ENCODE measurements at regions not wholly inside any gene's neighbourhood (a gene's known extent, or its start where the extent isn't known, plus 50 kb on each side); places are given as distances from the start of the nearest gene placed in this dataset.

DNA sequence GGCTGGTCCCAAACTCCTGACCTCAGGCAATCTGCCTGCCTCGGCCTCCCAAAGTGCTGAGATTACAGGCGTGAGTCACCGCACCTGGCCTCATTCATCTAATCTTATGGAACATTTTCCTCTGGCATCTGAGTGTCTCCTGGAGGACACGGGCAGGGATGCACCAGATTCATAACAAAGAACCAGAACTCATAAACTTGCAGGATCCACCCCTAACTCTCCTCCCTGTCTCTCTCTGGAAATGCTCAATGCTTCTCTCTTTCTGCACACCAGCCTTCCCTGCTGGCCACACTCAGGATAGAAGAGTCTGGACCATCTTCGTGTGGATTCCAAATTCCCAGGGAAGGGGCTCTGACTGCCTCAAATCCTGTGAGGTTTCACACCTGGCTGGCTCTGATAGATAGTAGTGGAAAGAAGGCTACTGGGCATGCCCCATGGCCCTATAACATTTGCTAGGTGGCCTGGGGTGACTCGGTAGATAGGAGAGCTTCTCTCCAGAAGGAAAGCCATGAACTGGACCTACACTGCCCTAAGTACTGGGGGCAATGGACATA, 483.2 kb upstream of the GYPC start:
- TF ChIP-seq, protein P1, sequence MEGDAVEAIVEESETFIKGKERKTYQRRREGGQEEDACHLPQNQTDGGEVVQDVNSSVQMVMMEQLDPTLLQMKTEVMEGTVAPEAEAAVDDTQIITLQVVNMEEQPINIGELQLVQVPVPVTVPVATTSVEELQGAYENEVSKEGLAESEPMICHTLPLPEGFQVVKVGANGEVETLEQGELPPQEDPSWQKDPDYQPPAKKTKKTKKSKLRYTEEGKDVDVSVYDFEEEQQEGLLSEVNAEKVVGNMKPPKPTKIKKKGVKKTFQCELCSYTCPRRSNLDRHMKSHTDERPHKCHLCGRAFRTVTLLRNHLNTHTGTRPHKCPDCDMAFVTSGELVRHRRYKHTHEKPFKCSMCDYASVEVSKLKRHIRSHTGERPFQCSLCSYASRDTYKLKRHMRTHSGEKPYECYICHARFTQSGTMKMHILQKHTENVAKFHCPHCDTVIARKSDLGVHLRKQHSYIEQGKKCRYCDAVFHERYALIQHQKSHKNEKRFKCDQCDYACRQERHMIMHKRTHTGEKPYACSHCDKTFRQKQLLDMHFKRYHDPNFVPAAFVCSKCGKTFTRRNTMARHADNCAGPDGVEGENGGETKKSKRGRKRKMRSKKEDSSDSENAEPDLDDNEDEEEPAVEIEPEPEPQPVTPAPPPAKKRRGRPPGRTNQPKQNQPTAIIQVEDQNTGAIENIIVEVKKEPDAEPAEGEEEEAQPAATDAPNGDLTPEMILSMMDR (IDR thresholded peaks at IDR 0.05): no peak
- TF ChIP-seq POLR2AphosphoS5 (IDR thresholded peaks at IDR 0.05) (no peak), POLR2A (IDR thresholded peaks at IDR 0.05) (no peak)
